Neural progenitor cell (in vitro differentiated cells): ENCODE measurements at regions not wholly inside any gene's neighbourhood (a gene's known extent, or its start where the extent isn't known, plus 50 kb on each side); places are given as distances from the start of the nearest gene placed in this dataset.

ENCODE experiments used
- CTCF ChIP-seq: fragments of 200-600 bp; sonication (generic); IDR thresholded peaks from 2 replicates; pipeline ENCODE4 v1.5.1; 2017; ENCODE audit warnings: antibody characterized with exemption, mild to moderate bottlenecking
- EZH2phosphoT487 ChIP-seq: fragments of 200-600 bp; sonication (generic); IDR thresholded peaks from 2 replicates; pipeline ENCODE4 v1.6.1; 2017; ENCODE audit warnings: antibody characterized with exemption

GRCh38 chr17:33811004-33811760 is 443.9 kb upstream of the CCL2 start:
- TF ChIP-seq CTCF (no peak), EZH2phosphoT487 (no peak)
